ENCODE measurements at regions not wholly inside any gene's neighbourhood (a gene's known extent, or its start where the extent isn't known, plus 50 kb on each side); places are given as distances from the start of the nearest gene placed in this dataset.

- H3K4me1 ChIP-seq (ENCODE audit: insufficient read depth, low read length) = no peaks in the 10 kb centered on the region
- no peaks in the 10 kb centered on the region for H3K79me2 ChIP-seq (ENCODE audit: insufficient read depth, low read length)
- DNase-seq (ENCODE audit: low read depth) (no peak), FAIRE-seq (no peak)
- no peak overlapping the region for H3K27ac Mint-ChIP-seq (ENCODE audit: unreplicated experiment)
- H3K27me3 ChIP-seq (ENCODE audit: insufficient read depth, low read length) = no peaks in the 10 kb centered on the region
- no peak overlapping the region for H2AFZ ChIP-seq (ENCODE audit: low read depth, low read length)
- no peaks in the 10 kb centered on the region for H3K9me3 ChIP-seq (ENCODE audit: insufficient read depth, low read depth, low read length)
- H3K4me3 ChIP-seq (ENCODE audit: insufficient read depth, low read depth, low read length) = no peak overlapping the region
- no peak overlapping the region for H3K4me2 ChIP-seq (ENCODE audit: low read length)
- TF ChIP-seq CTCF (IDR thresholded peaks at IDR 0.05; ENCODE audit: insufficient read depth, low read depth, low read length) (no peak), EZH2 (IDR thresholded peaks at IDR 0.05; ENCODE audit: insufficient read depth, low read length) (no peak)
- H3K9me3 Mint-ChIP-seq (ENCODE audit: unreplicated experiment) = no peaks in the 10 kb centered on the region
- H3K27me3 Mint-ChIP-seq (ENCODE audit: low read depth, unreplicated experiment) = no peaks in the 10 kb centered on the region
- no peak overlapping the region for H3K27ac ChIP-seq (ENCODE audit: low read depth, low read length)
- H3K9ac ChIP-seq (ENCODE audit: low read length) = no peak overlapping the region
- H3K4me1 Mint-ChIP-seq (ENCODE audit: low read depth, unreplicated experiment) = no peaks in the 10 kb centered on the region
- H3K36me3 Mint-ChIP-seq (ENCODE audit: low read depth, unreplicated experiment) = no peaks in the 10 kb centered on the region
- H3K4me3 Mint-ChIP-seq (ENCODE audit: unreplicated experiment) = no peak overlapping the region
- H3K36me3 ChIP-seq (ENCODE audit: insufficient read depth, low read length) = no peaks in the 10 kb centered on the region
- no peaks in the 10 kb centered on the region for H4K20me1 ChIP-seq (ENCODE audit: insufficient read depth, low read length)
Measured at GRCh38 chr6:62367601-62368000, 81.6 kb upstream of the KHDRBS2 start.

- no peaks in the 10 kb centered on the region for H3K36me3 Mint-ChIP-seq (ENCODE audit: low read depth, unreplicated experiment)
- no peak for FAIRE-seq
- no peaks in the 10 kb centered on the region for H3K4me1 ChIP-seq (ENCODE audit: insufficient read depth, low read length)
- H4K20me1 ChIP-seq (ENCODE audit: insufficient read depth, low read length) = no peaks in the 10 kb centered on the region
- H3K27me3 Mint-ChIP-seq (ENCODE audit: low read depth, unreplicated experiment) = no peaks in the 10 kb centered on the region
- H3K4me1 Mint-ChIP-seq (ENCODE audit: low read depth, unreplicated experiment) = no peaks in the 10 kb centered on the region
- H3K27ac ChIP-seq (ENCODE audit: low read depth, low read length) = no peak overlapping the region
- H3K4me3 ChIP-seq (ENCODE audit: insufficient read depth, low read depth, low read length) = no peak overlapping the region
- H2AFZ ChIP-seq (ENCODE audit: low read depth, low read length) = no peak overlapping the region
- no peaks in the 10 kb centered on the region for H3K36me3 ChIP-seq (ENCODE audit: insufficient read depth, low read length)
- H3K9ac ChIP-seq (ENCODE audit: low read length) = no peak overlapping the region
- TF ChIP-seq EZH2 (IDR thresholded peaks at IDR 0.05; ENCODE audit: insufficient read depth, low read length) = no peak
- no peak for TF ChIP-seq CTCF (IDR thresholded peaks at IDR 0.05; ENCODE audit: insufficient read depth, low read depth, low read length)
- H3K4me2 ChIP-seq (ENCODE audit: low read length) = no peak overlapping the region
- no peaks in the 10 kb centered on the region for H3K9me3 ChIP-seq (ENCODE audit: insufficient read depth, low read depth, low read length)
- no peak overlapping the region for H3K27ac Mint-ChIP-seq (ENCODE audit: unreplicated experiment)
- H3K27me3 ChIP-seq (ENCODE audit: insufficient read depth, low read length) = no peaks in the 10 kb centered on the region
- no peak for DNase-seq (ENCODE audit: low read depth)
- H3K4me3 Mint-ChIP-seq (ENCODE audit: unreplicated experiment) = no peak overlapping the region
- no peaks in the 10 kb centered on the region for H3K9me3 Mint-ChIP-seq (ENCODE audit: unreplicated experiment)
- H3K79me2 ChIP-seq (ENCODE audit: insufficient read depth, low read length) = no peaks in the 10 kb centered on the region
Measured at GRCh38 chr6:62362097-62362496, 76.1 kb upstream of the KHDRBS2 start.

- no peak overlapping the region for H3K4me3 Mint-ChIP-seq (ENCODE audit: unreplicated experiment)
- DNase-seq (ENCODE audit: low read depth) (no peak), FAIRE-seq (no peak)
- H3K27ac Mint-ChIP-seq (ENCODE audit: unreplicated experiment) = no peak overlapping the region
- TF ChIP-seq EZH2 (IDR thresholded peaks at IDR 0.05; ENCODE audit: insufficient read depth, low read length) (no peak), CTCF (IDR thresholded peaks at IDR 0.05; ENCODE audit: insufficient read depth, low read depth, low read length) (no peak)
- no peak overlapping the region for H2AFZ ChIP-seq (ENCODE audit: low read depth, low read length)
- H3K9me3 Mint-ChIP-seq (ENCODE audit: unreplicated experiment) = no peaks in the 10 kb centered on the region
- no peaks in the 10 kb centered on the region for H3K4me1 Mint-ChIP-seq (ENCODE audit: low read depth, unreplicated experiment)
- no peaks in the 10 kb centered on the region for H3K9me3 ChIP-seq (ENCODE audit: insufficient read depth, low read depth, low read length)
- H3K4me1 ChIP-seq (ENCODE audit: insufficient read depth, low read length) = no peaks in the 10 kb centered on the region
- H4K20me1 ChIP-seq (ENCODE audit: insufficient read depth, low read length) = no peaks in the 10 kb centered on the region
- no peak overlapping the region for H3K27ac ChIP-seq (ENCODE audit: low read depth, low read length)
- H3K9ac ChIP-seq (ENCODE audit: low read length) = no peak overlapping the region
- no peaks in the 10 kb centered on the region for H3K27me3 Mint-ChIP-seq (ENCODE audit: low read depth, unreplicated experiment)
- H3K27me3 ChIP-seq (ENCODE audit: insufficient read depth, low read length) = no peaks in the 10 kb centered on the region
- H3K36me3 ChIP-seq (ENCODE audit: insufficient read depth, low read length) = no peaks in the 10 kb centered on the region
- no peaks in the 10 kb centered on the region for H3K36me3 Mint-ChIP-seq (ENCODE audit: low read depth, unreplicated experiment)
- no peak overlapping the region for H3K4me3 ChIP-seq (ENCODE audit: insufficient read depth, low read depth, low read length)
- H3K4me2 ChIP-seq (ENCODE audit: low read length) = no peak overlapping the region
- no peaks in the 10 kb centered on the region for H3K79me2 ChIP-seq (ENCODE audit: insufficient read depth, low read length)
Measured at GRCh38 chr6:62357835-62358234, 71.8 kb upstream of the KHDRBS2 start.

All from astrocyte (in vitro differentiated cells and primary cell).